Hippocampal formation (tissue), 2 donors: ENCODE measurements at regions not wholly inside any gene's neighbourhood (a gene's known extent, or its start where the extent isn't known, plus 50 kb on each side); places are given as distances from the start of the nearest gene placed in this dataset.

Experiments
- DNase-seq, 2 donors: peaks; one replicate each; lab custom pipeline; 2025; lab: John Stamatoyannopoulos, UW

GRCh38 chr9:80649001-80649420 lies 1040.3 kb downstream of the TLE1 start:
- no peak for DNase-seq

DNA sequence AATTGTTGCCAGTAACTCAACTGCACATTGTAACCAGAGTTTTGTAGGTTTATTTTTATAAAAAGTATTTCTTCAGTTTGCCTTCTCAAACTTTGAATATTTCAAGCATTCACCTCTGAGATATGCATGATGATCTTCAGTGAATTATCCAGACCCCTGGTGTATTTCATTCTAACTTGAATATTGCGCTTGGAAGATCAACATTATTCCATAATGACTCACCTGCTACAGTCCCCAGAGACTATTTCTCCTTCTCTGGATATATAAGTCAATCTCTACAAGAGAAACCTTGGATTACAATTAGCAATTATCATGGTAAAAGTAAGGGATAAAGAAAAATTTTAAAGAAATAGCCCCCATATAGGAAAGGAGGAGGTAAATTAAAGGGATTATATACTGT lies 1041.0 kb downstream of the TLE1 start:
- no peak for DNase-seq

DNA sequence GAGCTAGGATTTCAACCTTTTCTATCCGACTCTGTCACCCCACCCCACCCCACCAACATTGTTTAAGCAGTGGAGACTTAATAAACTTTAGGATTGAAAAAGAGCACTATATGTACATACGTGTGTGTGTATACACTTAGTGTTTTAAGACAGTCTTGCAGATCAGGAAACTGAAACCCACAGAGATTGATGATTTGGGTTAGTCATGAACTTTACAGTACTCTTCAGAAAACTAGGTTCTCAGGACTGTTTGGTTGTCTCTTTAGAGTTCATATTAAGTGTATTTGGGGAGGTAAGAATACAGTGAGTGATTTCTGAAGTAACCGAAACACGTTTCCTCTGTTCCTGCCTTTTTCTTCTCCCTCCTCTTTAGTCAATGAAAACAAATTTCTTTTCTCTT lies 1043.1 kb downstream of the TLE1 start:
- DNase-seq: no peak

DNA sequence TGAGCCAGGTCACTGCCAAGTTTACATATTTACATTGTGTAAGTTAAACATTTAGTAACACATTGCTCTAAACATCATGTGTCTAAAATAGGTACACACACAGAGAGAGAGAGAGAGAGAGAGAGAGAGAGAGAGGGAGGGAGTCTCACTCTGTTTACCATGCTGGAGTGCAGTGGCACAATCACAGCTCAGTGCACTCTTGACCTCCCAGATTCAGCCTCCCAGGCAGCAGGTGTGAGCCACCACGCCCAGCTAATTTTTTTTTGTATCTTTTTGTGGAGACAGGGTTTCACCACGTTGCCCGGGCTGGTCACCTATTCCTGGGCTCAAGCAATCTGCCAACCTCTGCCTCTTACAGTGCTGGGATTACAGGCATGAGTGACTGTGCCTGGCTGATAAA lies 1045.3 kb downstream of the TLE1 start:
- no peak for DNase-seq

DNA sequence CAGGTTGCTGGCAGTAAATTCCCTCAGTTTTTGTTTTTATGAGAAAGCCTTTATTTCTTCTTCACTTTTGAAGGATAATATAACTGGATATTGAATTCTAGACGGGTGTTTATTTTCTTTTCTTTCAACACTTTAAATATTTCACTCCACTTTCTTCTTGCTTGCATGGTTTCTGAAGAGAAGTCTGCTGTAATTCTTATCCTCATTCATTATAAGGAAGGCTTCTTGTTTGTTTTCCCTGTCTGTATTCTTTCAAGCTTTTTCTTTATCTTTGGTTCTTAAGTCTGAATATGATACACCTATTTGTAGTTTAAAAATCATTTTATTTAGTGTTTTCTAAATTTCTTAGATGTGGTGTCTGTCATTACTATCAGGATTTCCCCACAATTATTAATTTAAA lies 1054.3 kb downstream of the TLE1 start:
- DNase-seq: no peak

DNA sequence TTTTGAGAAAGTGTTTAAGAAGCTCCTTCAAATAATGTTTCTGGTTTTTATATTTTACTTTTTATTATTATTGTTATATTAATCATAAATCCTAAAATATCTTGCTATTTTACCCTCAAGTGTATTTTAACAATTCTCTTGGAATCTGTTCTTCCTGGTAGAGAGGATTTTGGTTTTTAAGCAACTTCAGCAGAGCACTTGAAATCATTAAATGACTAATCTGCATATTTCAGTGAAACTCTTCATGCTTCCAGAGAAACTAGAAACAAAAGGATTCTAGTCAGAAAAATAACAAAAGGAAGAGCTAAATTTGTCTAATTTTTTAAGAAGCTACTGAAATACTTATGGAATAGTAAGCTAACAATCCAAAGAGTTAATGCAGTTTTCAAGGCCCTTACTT lies 1057.3 kb downstream of the TLE1 start:
- no peak for DNase-seq

GRCh38 chr9:80622508-80622907 lies 1050.7 kb downstream of the TLE4 start:
- no peak for DNase-seq

- DNase-seq: no peak
Measured at GRCh38 chr9:80619356-80619755, 1047.6 kb downstream of the TLE4 start.

DNA sequence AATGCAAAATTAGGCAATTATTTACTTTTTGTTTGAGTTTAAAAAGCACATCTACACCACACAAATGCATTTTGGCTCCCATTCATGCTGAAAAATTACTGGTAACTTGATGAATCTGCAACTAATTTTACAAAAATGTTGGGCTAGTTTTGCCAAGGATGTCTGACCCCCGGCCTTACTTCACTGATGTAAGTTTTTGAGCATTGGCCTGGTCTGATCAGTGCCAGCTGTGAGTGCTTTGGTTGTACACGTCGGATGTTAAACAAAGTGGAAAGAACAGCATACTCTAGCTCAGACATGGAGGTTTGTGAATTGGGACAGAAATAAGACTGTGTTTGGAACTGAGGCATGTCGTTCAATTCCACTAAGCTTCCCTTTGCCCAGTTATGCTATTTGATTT lies 1044.2 kb downstream of the TLE4 start:
- DNase-seq: no peak

DNA sequence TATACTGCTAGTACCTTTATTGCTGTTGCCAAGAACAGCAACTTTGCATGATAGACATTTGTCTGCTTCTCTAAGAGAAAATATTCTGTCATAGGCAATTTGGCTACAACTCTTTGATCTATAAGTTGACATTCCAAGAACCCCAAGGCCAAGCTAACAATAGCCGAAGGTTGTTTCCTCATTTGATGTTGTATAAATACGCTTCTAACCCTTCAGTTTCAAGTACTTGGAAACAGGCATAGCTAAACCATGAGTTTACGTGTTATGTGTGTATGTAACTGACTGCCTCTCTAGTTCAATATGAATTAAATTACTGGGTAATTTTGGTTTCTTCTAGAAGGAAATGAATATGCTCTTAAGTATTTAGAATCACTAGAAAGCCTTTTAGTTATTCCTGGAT lies 1034.0 kb downstream of the TLE4 start:
- DNase-seq: no peak

- DNase-seq: peak in 1 of 2 donors; percentile 57
Measured at GRCh38 chr9:80605129-80605528, 1033.4 kb downstream of the TLE4 start.

GRCh38 chr9:80602291-80602690 lies 1030.5 kb downstream of the TLE4 start:
- DNase-seq: no peak

GRCh38 chr9:80596579-80596978 lies 1024.8 kb downstream of the TLE4 start:
- DNase-seq: no peak

DNA sequence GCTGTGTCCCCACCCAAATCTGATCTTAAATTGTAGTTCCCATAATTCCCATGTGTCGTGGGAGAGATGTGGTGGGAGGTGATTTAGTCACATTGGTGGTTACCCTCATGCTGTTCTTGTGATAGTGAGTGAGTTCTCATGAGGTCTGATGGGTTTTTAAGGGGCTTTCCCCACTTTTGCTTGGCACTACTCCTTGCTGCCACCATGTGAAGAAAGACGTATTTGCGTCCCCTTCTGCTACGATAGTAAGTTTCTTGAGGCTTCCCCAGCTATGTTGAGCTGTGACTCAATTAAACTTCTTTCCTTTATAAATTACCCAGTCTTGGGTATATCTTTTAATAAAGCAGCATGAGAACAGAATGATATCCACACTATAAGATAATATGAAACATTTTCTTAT lies 1023.4 kb downstream of the TLE4 start:
- no peak for DNase-seq

- DNase-seq: peak in 1 of 2 donors; percentile 25
Measured at GRCh38 chr9:80592413-80592812, 1020.6 kb downstream of the TLE4 start.

GRCh38 chr9:80586786-80587330 lies 1015.1 kb downstream of the TLE4 start:
- DNase-seq: no peak

- no peak for DNase-seq
Measured at GRCh38 chr9:80571953-80572352, 1000.2 kb downstream of the TLE4 start.

DNA sequence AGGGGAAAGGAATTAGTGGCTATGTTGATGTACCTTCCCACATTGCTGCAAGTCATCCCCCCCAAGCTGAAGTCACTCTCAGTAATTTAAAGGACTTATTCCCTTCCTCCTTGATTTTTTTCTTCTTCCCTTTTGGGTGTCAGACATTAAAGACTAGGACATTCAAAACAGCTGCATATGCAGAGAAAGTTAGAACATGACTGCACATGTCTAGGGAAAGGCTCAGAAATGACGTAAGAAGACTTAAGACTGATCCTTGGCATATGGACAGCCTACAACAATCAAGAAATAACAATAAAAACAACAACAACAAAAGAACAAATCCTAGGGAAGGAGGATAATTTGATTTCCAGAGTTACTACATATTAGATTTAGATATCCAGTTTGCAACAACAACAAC lies 997.5 kb downstream of the TLE4 start:
- DNase-seq: no peak

DNA sequence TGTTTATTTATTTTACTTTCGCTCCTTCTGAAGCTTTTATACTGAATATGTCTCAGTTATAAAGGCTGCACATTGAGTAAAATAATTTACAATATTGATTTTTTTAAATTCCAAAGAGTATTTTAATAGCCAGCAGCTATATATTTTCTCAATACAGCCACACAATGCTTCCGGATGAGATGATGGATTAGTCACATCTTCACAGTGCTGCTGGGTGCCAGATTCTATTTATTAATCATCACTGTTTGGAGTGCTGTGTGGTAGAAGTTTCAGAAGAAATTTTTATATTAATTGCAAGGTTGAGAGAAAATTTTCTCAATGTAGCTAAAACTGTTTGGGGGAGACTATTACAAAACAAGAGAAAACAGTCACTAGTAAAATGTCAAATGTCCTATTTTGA lies 989.8 kb downstream of the TLE4 start:
- no peak for DNase-seq

GRCh38 chr9:80560976-80561375 lies 989.2 kb downstream of the TLE4 start:
- no peak for DNase-seq

DNA sequence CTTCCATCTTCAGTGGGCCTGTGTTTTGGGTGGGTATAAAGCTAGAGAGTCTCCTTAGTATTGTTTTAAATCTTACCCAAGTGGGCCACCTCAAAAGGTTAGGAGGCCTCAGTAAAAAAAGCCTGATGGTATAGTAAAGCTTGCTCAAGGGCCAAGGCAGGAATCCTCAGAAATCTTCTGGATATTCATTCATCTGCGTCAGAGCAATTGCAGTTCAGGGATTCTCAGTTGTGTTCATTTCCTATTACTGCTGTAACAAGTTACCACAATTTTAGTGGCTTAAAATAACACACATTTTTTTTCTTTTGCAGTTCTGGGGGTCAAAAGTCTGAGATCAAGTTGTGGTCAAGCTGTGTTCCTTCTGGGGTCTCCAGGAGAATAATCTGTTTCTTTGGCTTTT lies 985.5 kb downstream of the TLE4 start:
- DNase-seq: no peak

DNA sequence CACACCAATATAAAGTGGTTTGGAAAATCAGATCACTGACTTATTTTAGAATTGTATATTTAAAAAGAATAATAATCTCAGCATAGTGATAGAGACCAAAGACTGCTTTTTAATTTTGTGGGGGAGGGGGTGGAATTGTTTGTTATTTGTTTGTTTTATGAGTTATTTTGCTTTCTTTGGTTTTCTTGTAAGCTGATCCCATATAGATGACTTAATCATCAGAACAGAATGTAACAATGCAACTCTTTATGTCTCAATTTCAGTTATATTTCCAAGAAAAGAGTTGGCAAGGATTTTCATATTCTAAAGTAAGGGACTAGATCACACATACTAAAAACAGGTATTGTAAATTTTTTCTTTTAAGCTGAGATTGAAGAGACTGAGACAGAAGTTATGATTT lies 984.9 kb downstream of the TLE4 start:
- DNase-seq: no peak

DNA sequence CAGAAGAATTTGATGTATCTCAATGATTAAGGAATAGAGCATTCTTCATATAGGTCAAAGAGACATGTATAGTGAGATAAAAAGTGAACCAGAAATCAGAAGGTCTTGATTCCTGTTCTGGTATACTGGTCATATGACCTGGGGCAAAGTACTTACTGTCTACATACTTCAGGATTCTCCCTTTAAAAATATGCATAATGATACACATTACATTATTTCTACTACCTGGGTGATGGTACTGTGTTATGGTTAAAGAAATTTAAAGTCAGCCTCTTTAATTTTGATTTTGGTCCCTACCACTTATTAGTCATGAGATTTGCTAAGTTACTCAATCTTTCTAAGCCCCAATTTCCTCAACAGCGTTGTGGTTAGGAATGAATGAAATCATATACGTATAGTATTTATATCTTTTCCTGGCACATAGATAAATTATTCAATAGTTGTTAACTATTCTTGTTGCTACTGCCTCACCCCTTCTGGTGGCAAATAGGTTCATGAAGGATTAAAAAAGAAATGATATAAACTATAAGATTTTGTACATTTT lies 984.1 kb downstream of the TLE4 start:
- DNase-seq: no peak

- no peak for DNase-seq
Measured at GRCh38 chr9:80554856-80555255, 983.1 kb downstream of the TLE4 start.

GRCh38 chr9:80554301-80554700 lies 982.5 kb downstream of the TLE4 start:
- DNase-seq: no peak
